Bone marrow (tissue), 2 donors: ENCODE measurements at regions not wholly inside any gene's neighbourhood (a gene's known extent, or its start where the extent isn't known, plus 50 kb on each side); places are given as distances from the start of the nearest gene placed in this dataset.
"Not testable (repeated sequence)": the region's sequence is repeated elsewhere in the genome, so short reads cannot be mapped to it uniquely, and the experiment has no call there.

Experiments used
- DNase-seq, 2 donors: peaks; one replicate each; lab custom pipeline; 2025; lab: John Stamatoyannopoulos, UW

DNA sequence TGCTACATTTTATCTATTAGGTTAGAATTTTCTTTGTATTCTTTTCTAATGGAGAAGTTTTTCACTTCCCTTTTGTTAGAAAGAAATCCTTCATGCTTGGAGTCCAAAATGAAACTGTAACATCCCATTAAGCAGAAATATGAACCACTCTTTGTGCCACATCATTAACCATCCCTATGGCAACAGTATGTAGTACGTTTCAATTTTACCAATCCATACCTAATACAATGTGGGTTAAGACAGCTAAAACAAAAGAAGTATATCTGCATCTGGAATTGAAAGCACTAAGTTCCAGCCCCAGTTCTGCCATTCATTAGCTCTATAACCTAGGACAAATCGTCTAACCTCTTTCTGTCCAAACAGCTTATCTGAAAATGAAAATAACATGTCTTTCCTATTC, 409.2 kb upstream of the SPHKAP start:
- no peak for DNase-seq

DNA sequence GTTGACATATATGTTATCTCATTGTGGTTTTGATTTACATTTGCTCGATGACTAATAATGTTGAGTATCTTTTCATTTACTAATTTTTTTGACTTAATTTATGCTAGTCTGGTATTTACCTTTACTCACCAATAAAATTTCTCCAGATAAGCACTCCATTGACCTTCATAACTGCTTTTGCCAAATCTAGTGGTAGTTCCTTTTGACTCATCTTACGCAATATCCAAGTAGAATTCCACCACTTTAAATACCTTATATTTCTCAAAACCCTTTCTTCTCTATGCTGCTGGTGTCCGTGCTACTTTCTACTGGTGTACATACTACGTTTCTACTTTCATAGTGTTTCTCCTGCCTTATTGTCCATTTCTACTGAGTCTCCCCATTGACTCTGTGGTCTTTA, 407.6 kb upstream of the SPHKAP start:
- no peak for DNase-seq

DNA sequence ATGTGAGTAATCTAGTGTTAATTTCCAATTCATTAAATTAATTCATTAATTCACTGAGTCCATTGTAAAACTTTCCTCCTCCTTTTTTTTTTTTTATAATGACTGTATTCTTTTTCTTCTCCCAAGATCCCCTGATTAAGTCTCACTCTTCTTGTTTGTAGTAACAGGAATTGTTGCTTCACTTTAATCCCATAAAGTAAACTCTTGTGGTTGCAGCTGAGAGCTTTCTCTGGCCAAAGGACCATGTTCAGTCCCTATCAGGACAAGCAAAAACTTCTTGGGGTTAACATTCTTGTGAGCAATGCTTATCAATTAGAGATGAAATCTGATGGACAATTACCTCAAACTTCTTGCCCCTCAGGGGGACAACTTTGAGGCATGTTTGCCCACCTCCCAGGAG, 400.2 kb upstream of the SPHKAP start:
- DNase-seq = no peak

DNA sequence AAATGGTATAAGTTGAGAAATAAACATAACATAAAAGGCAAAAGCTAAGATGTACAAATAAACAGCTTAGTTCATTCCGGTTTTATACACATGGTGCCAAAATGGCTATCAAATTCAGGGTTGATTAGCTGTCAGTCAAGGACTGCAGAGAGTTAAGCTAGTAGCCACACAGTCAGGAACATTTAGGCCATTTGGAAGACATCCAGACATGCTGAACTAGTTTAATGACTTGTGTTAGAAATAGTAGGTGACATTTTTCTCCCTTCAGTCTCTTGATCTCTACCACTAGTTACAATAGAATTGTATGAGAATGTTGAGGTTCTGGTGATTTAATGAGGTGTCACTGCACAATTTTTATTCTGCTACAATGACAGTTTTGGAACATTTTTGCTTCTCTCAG, 394.4 kb upstream of the SPHKAP start:
- DNase-seq = no peak

DNA sequence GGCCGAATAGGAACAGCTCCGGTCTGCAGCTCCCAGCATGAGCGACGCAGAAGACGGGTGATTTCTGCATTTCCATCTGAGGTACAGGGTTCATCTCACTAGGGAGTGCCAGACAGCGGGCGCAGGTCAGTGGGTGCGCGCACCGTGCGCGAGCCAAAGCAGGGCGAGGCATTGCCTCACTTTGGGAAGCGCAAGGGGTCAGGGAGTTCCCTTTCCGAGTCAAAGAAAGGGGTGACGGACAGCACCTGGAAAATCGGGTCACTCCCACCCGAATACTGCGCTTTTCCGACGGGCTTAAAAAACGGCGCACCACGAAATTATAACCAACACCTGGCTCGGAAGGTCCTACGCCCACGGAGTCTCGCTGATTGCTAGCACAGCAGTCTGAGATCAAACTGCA, 386.8 kb upstream of the SPHKAP start:
- not testable (repeated sequence) for DNase-seq

DNA sequence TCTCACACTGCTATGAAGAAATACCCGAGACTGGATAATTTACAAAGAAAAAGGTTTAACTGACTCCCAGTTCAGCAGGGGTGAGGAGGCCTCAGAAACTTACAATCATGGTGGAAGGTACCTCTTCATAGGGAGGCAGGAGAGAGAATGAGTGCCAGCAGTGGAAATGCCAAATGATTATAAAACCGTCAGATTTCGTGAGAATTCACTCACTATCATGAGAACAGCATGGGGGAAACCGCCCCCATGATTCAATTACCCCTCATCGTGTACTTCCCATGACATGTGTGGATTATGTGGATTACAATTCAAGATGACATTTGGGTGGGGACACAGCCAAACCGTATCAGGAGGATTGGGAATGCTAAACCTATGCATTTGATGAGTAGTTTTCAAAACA, 380.3 kb upstream of the SPHKAP start:
- no peak for DNase-seq

DNA sequence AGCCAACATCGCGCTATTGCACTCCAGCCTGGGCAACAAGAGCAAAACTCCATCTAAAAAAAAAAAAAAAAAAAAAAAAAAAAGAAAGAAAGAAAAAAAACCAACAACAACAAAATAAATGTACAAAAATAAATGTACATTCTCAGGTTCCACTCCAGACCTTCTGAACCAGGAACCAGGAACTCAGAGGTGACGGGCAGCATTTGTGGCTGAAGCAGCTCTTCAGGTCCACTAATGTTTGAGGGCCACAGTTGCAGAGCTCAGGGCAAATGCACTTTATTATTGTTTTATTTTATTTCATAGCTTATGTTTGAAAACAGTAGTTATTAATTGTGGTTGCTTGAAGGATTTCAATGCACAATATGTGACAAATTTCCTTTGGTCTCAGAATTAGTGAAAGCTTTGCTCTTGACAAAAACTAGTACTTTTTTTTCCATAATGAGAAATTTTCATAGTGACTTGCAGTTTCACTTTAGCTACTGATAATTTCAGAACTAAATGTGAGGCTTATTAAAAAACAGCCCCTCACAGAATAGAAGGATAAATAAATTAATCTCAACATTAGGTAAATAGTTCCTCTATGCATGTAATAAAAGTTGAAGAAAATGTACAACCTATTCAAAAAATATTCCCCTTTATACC, 378.4 kb upstream of the SPHKAP start:
- no peak for DNase-seq

DNA sequence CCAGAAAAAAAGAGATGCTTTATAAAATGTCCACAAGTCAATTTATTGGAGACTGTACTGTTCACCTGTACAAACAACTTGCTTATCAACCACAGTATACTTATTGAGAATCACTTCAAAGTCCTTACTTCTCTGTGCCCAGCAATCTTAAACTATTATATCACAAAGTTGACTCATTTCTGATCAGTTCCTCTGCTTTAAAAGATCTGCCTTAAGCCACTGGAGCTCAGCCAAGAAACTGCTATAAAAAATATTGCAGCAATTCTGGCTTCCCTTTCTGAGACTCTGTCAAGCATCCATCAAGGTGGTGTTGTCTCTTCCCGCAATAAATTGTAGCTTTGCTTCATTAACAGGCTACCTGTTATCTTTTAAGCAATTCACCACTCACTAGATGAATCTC, 375.2 kb upstream of the SPHKAP start:
- DNase-seq = no peak

DNA sequence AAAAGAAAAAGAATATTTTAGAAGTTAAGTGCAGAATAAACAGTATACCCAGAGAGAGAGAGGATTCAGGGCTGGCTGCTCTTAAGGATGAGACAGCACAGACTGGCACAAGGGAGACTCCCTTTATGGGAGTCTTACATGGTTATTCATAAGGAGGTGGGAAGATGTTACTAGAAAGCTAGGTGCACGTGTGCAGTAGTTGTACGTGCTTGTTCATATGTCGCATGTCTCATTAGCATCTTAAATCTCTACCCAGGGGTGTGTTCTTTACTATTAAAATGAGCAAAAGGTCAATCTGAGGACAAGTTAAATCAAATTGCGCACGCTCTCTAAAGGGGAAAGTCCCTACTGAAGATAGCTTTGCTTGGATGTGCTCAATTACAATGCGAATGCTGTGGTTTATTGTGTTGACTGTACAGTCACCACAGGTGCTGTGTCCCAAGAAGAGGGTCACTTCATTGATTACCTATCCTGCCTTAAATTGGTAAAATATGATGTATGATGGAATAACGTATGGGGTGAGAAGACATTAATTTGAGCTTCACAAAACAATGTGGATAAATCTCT, 368.0 kb upstream of the SPHKAP start:
- DNase-seq = no peak

DNA sequence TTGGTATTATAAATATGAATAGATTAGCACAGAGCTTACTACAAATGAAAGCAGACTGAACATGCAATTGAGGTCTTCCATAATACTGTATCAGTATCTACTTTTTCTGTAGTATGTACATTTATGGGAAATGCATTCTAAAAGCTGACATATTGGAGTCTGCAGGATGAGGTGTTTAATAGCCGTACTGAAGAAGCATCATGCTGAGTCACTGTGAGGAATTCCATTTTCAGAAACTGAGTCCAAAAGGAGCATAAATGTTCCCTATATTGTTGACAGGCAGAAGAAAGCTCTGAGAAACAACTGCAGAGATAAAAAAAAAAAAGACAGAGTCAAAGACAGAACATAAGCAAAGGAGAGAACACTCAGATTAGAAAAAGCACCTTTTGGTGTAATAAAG, 366.7 kb upstream of the SPHKAP start:
- DNase-seq = no peak

DNA sequence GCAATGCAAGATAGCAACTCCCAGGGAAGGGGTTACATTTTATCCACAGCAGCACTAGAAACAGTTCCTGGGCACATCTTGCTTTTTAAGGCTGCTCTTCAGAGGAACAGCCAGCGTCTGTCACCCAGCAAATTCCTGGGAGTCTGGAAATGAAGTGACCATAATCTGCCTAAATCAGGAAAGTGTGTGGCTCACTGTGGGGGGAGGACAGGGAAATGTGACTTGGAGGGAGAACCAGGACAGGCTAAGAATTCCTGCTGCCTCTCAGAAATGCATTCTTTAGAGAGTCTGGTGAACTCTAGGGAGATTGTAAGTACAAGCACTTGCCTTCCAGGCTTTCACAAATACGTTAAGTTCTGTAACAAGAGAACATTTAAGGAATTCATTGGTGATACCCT, 364.3 kb upstream of the SPHKAP start:
- DNase-seq = no peak

DNA sequence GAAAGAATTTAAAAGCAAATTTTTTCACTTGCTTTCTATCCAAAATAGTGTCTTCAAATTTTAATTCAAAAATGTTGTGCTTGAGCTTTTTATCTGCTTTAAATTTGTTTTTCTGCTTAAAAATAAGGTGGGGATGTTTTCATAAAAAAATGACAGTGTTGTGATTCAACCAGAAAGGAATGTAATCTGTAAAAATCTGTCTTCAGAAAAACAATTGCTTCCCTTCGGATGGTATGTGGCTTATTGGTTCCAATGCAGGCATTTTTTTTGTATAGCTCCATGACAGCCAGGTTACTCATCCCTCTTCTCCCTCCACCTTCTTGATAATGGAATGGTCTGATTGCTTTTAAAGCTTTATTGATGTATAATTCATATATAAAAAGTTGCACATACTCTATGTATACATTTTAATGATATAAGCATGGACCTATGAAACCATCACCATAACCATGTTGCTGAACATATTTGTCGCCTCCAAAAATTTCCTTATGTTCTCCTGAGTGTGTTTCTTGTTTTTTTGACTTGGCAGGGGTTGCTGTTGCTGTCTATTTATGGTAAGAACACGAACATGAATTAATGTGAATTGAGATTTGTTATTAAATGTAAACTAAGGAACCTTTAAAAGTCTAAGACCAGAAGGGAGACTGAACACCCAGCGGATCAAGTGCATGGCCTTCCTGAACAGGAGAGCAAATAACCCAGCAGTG, 363.7 kb upstream of the SPHKAP start:
- no peak for DNase-seq

DNA sequence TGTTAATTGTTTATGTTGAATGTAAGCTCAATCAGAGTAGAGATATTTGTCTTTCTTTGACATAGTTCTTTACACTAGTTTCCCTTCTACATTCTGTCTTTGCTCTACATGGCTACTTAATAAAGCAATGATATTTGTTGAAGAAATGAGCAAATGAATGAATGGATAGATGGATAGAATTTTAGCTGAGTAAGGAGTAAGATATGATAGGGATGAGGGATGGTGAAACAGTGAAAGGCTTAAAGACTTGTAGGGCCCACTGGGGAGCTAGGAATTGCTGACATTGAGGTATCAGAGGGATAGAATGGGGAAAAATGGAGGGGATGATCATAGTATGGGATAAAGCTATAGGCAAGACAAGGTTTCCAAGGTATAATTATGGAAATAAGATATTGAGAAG, 361.6 kb upstream of the SPHKAP start:
- no peak for DNase-seq

DNA sequence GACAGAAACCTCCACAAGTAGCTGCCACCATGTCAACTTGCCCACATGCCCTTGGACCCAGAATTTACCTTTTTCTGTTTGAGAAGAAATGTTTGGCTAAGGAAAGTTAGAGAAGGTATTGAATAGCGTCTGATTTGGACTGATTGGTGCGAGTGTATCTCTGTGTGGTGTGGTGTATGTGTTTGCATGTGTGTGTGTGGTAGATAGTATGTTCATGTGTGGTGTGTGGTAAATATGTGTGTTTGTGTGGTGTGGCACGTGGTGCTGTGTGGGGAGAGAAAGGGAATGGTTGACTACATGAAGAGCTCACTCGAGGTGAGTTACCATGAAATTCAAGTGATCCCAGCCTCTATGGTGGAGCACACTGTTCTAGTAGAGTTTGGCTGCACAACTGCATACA, 360.8 kb upstream of the SPHKAP start:
- no peak for DNase-seq

DNA sequence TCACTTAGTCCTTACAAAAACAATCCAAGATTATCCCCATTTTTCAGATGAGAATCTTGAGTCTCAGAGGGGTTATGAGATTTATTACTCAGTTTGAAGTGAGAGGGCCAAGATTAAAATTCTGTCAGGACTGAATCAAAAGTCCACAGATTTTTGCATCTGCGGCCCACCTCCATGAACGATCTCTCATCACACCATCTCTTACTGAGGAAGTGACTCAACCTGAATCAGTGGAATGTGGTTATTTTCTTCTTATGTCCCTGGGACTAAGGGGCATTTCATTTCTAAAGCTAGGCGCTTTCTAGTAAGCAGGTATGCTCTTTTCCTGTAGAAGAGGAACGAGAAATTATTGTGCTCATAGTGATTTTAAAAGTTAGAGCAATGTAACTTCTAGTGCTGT, 360.3 kb upstream of the SPHKAP start:
- DNase-seq = no peak

DNA sequence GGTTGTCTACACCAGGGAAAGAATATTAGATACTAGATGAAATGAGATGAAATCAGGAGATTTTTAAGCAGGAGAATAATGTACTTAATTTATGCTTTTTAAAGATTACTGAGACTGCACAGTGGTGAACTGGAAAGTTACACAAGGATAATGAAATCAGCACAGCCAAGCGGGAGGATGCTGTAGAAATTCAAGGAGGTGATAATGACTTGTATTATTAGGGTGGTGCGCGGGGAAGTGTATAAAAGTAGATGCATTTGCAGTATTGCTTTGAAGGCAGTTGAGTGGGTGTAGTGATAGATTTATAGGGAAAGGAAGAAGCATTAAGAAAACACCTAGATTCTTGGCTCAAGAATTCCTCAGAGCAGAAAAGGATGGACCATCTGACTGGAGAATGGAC, 359.5 kb upstream of the SPHKAP start:
- DNase-seq = no peak

DNA sequence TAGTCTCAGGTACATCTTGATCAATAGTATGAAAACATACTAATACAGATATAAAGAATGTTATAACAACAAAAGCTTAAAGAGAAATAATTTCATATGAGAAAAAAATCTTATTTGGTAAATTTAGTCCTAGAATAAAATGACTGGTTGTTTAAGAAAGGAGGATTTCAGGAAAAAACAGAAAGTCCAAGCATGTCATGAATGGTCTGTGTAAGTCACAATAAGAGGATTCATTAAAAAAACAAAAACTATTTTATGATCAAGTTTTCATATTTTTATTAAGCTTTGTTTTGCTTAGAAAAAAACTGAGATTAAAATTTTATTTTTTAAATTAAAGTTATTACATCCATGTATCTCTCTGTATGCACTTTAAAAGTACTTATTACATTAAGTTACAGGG, 353.9 kb upstream of the SPHKAP start:
- no peak for DNase-seq

DNA sequence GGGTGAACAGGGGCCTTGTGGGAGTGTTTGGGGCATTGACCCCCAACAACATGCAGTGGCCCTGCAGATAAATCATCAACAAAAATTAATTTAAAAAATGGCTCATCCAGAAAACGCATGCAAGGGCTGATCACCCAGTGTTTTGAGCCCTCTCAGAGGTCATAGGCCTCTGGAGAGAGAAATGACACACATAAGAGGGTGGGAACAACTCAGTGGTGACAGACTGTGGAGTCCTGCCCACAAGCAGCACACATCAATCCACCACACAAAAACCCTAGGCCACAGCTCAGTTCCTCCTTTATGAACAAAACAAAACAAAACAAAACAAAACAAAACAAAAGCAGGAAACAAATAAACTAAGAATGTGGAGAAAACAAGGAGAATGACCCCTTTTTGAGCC, 351.7 kb upstream of the SPHKAP start:
- DNase-seq = no peak

DNA sequence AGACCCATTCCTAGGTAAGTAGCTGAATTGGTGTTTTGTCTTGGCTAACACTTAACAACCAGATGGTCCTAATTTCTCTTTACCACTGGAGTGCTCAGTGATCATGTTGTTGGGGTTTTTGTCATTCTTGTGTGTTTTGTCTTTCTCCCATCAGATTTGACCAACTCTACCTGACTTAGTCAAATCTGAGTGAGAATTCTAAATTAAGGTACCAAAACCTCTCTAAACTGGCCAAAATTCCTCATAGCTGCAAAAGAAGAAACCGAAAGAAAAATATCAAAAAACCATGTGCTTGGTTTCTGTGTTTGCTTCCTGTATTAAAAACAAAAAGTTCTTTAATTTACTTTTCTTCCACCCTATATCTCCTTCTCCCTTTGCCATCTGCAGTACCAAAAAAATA, 350.7 kb upstream of the SPHKAP start:
- DNase-seq = no peak

DNA sequence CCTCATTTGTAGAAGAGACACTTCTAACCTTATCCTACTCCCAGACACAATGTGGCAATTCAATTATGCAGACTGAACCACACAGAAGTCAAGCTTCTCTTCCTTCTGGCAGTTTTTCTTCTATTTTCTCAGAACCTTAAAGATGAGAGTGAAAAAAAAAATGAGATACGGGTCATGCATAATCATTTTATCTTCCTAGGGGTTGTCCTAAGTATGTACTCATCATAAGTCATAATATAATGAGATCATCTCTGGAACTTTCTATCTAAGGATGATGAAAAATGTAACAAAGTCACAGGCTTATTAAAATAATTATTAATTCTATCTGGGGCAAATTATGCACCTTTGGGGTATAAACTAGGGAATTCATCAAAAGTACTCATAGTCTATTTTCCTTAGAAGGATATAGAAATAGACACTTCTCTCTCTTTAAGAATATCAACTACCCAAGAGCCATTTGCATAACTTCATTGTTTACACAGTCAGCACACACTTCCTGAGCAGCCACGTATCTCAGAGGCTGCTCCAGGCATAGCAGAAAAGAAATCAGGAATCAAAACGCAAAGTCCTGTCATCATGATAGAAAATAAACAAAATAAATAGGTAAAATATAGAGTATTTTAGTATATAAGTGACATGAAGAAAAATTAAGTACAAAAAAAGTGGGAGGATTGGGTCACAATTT, 345.9 kb upstream of the SPHKAP start:
- no peak for DNase-seq

DNA sequence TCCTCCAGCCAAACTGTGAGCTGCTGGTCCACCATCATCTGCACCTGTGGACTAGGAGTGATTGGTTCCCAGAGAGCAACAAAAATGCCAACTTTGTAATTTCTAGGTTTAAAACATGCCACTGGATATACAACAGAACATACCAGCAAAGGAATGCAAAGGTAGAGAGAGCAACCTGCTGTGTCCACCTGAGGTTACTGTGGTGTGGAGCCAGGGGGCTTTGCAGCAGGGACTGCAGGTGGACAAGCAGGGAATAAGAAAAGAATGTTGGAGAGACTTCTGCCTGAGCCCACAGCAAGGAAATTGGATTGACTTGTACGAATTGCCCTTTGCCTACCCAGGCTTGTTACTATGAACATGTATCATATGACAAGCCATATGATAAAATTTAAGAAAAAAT, 345.2 kb upstream of the SPHKAP start:
- no peak for DNase-seq

DNA sequence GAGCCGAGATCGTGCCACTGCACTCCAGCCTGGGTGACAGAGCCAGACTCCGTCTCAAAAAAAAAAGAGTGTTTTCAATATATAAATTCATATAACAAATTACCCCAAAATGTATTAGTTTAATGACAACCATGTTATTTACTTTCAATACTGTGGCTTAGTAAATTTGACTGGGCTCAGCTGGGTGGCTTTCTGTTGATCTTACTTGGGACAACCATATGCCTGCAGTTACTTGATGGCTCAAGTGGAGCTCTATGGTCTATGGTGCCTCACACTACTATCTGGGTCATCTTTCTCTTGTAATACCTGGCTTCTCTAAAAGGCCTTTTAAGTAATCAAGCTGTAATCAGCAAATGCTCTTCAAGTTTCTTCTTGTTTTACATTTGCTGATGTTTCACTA, 341.5 kb upstream of the SPHKAP start:
- DNase-seq = no peak

DNA sequence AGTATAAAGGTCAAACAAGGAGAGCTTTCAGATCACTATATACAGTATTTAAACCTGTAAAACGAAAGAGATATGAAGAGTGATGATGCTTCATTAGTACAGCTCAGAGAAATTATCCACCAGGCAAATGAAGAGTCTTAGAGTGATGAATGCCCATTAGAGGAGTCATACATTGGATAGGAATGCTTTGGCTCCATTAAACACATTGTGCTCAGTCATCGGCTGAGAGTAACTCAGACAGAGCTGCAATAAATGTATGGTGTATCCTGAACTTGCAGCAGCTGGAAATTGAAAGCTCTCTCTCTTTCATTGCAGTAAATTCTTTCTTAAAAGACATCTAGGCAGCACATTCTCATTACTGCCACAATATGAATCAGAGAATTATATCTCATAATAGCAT, 340.8 kb upstream of the SPHKAP start:
- DNase-seq = no peak
